Mesenchymal stem cell (in vitro differentiated cells and primary cell): ENCODE measurements at regions not wholly inside any gene's neighbourhood (a gene's known extent, or its start where the extent isn't known, plus 50 kb on each side); places are given as distances from the start of the nearest gene placed in this dataset.

Experiments used
- DNase-seq: peaks from one replicate; pipeline ENCODE4 v3.0.0-alpha.2; 2013
- H2AFZ ChIP-seq: one replicate; pipeline ENCODE4 v1.6.1; 2013; ENCODE audit warnings: low read depth, mild to moderate bottlenecking, control low read depth, inconsistent platforms, low read length, moderate library complexity
- H2AK5ac ChIP-seq: 2 replicates; pipeline ENCODE4 v1.6.1; 2013; ENCODE audit warnings: low read length, moderate library complexity, mild to moderate bottlenecking, inconsistent platforms; ENCODE audit not compliant: severe bottlenecking
- H2BK120ac ChIP-seq: one replicate; pipeline ENCODE4 v1.6.1; 2013; ENCODE audit warnings: low read depth, mild to moderate bottlenecking, inconsistent platforms, low read length, moderate library complexity
- H2BK12ac ChIP-seq, 2 experiments: one replicate each; pipeline ENCODE4 v1.6.1; 2013; ENCODE audit warnings: inconsistent platforms in 2 of 2, low read length in 2 of 2, mild to moderate bottlenecking in 2 of 2, moderate library complexity in 2 of 2, control low read depth in 1 of 2
- H2BK15ac ChIP-seq: one replicate; pipeline ENCODE4 v1.6.1; 2013; ENCODE audit warnings: mild to moderate bottlenecking, low read depth, inconsistent platforms; ENCODE audit not compliant: poor library complexity, severe bottlenecking
- H2BK5ac ChIP-seq: 2 replicates; pipeline ENCODE4 v1.6.1; 2013; ENCODE audit warnings: low read depth, mild to moderate bottlenecking, low read length, control low read depth, inconsistent platforms; ENCODE audit not compliant: poor library complexity, severe bottlenecking
- H3K14ac ChIP-seq, 2 experiments: one replicate each; pipeline ENCODE4 v1.6.1; 2013; ENCODE audit warnings: inconsistent platforms in 2 of 2, low read length in 2 of 2, control low read depth in 1 of 2, mild to moderate bottlenecking in 1 of 2, moderate library complexity in 1 of 2
- H3K18ac ChIP-seq, 2 experiments: one replicate each; pipeline ENCODE4 v1.6.1; 2013; ENCODE audit warnings: inconsistent platforms in 2 of 2, low read length in 2 of 2, control low read depth in 1 of 2, low read depth in 1 of 2, mild to moderate bottlenecking in 1 of 2
- H3K23ac ChIP-seq, 2 experiments: one replicate each; pipeline ENCODE4 v1.6.1; 2013; ENCODE audit warnings: inconsistent platforms in 2 of 2, low read length in 2 of 2, mild to moderate bottlenecking in 2 of 2, moderate library complexity in 2 of 2, control low read depth in 1 of 2
- H3K27ac ChIP-seq: 2 replicates; pipeline ENCODE4 v1.5.1; 2013; ENCODE audit warnings: mild to moderate bottlenecking, moderate library complexity, low read length, control low read depth, inconsistent platforms; ENCODE audit not compliant: poor library complexity, severe bottlenecking
- H3K27me3 ChIP-seq, 2 experiments: 2 replicates each; pipeline versions ENCODE4 v1.6.1 to v1.7.0; 2013; ENCODE audit warnings: low read length in 2 of 2, mild to moderate bottlenecking in 2 of 2, moderate library complexity in 2 of 2, control low read depth in 1 of 2, inconsistent platforms in 1 of 2; ENCODE audit not compliant: control insufficient read depth in 1 of 2, insufficient read depth in 1 of 2
- H3K36me3 ChIP-seq, 2 experiments: 2 replicates each; pipeline versions ENCODE4 v1.6.1 to v1.7.0; 2013; ENCODE audit warnings: low read length in 2 of 2, control low read depth in 1 of 2, inconsistent platforms in 1 of 2, low read depth in 1 of 2, mild to moderate bottlenecking in 1 of 2; ENCODE audit not compliant: insufficient read depth in 2 of 2, control insufficient read depth in 1 of 2
- H3K4ac ChIP-seq, 2 experiments: one replicate each; pipeline ENCODE4 v1.6.1; 2013; ENCODE audit warnings: inconsistent platforms in 2 of 2, low read length in 2 of 2, mild to moderate bottlenecking in 2 of 2, moderate library complexity in 2 of 2, control low read depth in 1 of 2, low read depth in 1 of 2
- H3K4me1 ChIP-seq: 2 replicates; pipeline ENCODE4 v1.6.1; 2013; ENCODE audit warnings: low read depth, low read length, control low read depth; ENCODE audit not compliant: control insufficient read depth, insufficient read depth
- H3K4me2 ChIP-seq: 2 replicates; pipeline ENCODE4 v1.6.1; 2013; ENCODE audit warnings: low read length, mild to moderate bottlenecking, inconsistent platforms; ENCODE audit not compliant: poor library complexity, severe bottlenecking
- H3K4me3 ChIP-seq, 2 experiments: 2 replicates each; pipeline versions ENCODE4 v1.5.1 to v1.7.0; 2013; ENCODE audit warnings: low read length in 2 of 2, mild to moderate bottlenecking in 2 of 2, control low read depth in 1 of 2, low read depth in 1 of 2; ENCODE audit not compliant: insufficient read depth in 1 of 2
- H3K79me1 ChIP-seq: replicated peaks from 2 replicates; pipeline ENCODE4 v1.6.1; 2013; ENCODE audit warnings: mild to moderate bottlenecking, control low read depth, low read length, inconsistent platforms; ENCODE audit not compliant: poor library complexity, severe bottlenecking
- H3K9ac ChIP-seq: 2 replicates; pipeline ENCODE4 v1.7.0; 2013; ENCODE audit warnings: mild to moderate bottlenecking, low read length, moderate library complexity
- H3K9me3 ChIP-seq: 2 replicates; pipeline ENCODE4 v1.7.0; 2013; ENCODE audit warnings: mild to moderate bottlenecking, low read length; ENCODE audit not compliant: control insufficient read depth
- H4K8ac ChIP-seq: one replicate; pipeline ENCODE4 v1.6.1; 2013; ENCODE audit warnings: inconsistent platforms, mild to moderate bottlenecking, low read length, moderate library complexity
- H4K91ac ChIP-seq: one replicate; pipeline ENCODE4 v1.6.1; 2013; ENCODE audit warnings: mild to moderate bottlenecking, low read length, inconsistent platforms
- WGBS: methylation state at CpG from one replicate; pipeline ENCODE4 v1.1.7; 2013; ENCODE audit warnings: mixed read lengths; 5-methylcytosine and 5-hydroxymethylcytosine counted together

- Histone ChIP-seq H3K4me2 (no peak overlapping the region), H2BK12ac (no peak overlapping the region)
These were observed 165.0 kb downstream of the ZNF674 start for GRCh38 chrX:46380148-46380752.

GRCh38 chrX:46376246-46376885 lies 168.9 kb downstream of the ZNF674 start:
- 16% methylated on average over 3 of the region's 4 CpGs for WGBS
- H2AK5ac ChIP-seq, result no peak overlapping the region
- H3K23ac ChIP-seq, result no peak overlapping the region
- no peak overlapping the region for H2BK12ac ChIP-seq
- no peak overlapping the region for H3K14ac ChIP-seq
- H3K9ac ChIP-seq, result peak overlapping the region; percentile 52
- no peak overlapping the region for H2BK120ac ChIP-seq
- peaks cover 2% of the 10 kb centered on the region for H3K4me1 ChIP-seq
- no peak overlapping the region for H3K4me2 ChIP-seq
- H3K79me1 ChIP-seq, result no peaks in the 10 kb centered on the region
- DNase-seq, result peak; percentile 61
- H3K9me3 ChIP-seq, result no peaks in the 10 kb centered on the region
- peaks cover 0 to 31% of the 10 kb centered on the region in 2 experiments for H3K27me3 ChIP-seq
- H3K4me3 ChIP-seq, result no peak overlapping the region
- H3K27ac ChIP-seq, result peak overlapping the region; percentile 45
- H3K18ac ChIP-seq, result no peak overlapping the region
- H2BK15ac ChIP-seq, result no peak overlapping the region
- H2BK5ac ChIP-seq, result no peak overlapping the region
- H4K91ac ChIP-seq, result no peak overlapping the region
- H3K36me3 ChIP-seq, result no peaks in the 10 kb centered on the region
- no peak overlapping the region for H3K4ac ChIP-seq
- H2AFZ ChIP-seq, result no peak overlapping the region
- H4K8ac ChIP-seq, result no peak overlapping the region

More at GRCh38 chrX:46380148-46380752, 165.0 kb downstream of the ZNF674 start:
- no peak overlapping the region for H3K9ac ChIP-seq
- H3K27me3 ChIP-seq, result peaks cover 0 to 20% of the 10 kb centered on the region in 2 experiments
- no peak overlapping the region for H3K4ac ChIP-seq
- H2BK5ac ChIP-seq, result no peak overlapping the region
- H3K23ac ChIP-seq, result no peak overlapping the region
- H3K36me3 ChIP-seq, result no peaks in the 10 kb centered on the region
- H2AFZ ChIP-seq, result no peak overlapping the region
- no peak overlapping the region for H2AK5ac ChIP-seq
- no peak overlapping the region for H2BK15ac ChIP-seq
- WGBS, result 61% methylated on average over 3 of the region's 3 CpGs
- no peak overlapping the region for H4K91ac ChIP-seq
- H3K18ac ChIP-seq, result no peak overlapping the region
- H3K79me1 ChIP-seq, result no peaks in the 10 kb centered on the region
- H2BK120ac ChIP-seq, result no peak overlapping the region
- H3K4me1 ChIP-seq, result peaks cover 2% of the 10 kb centered on the region
- H3K4me3 ChIP-seq, result no peak overlapping the region
- no peak overlapping the region for H3K27ac ChIP-seq
- no peaks in the 10 kb centered on the region for H3K9me3 ChIP-seq
- DNase-seq, result no peak
- no peak overlapping the region for H3K14ac ChIP-seq
- no peak overlapping the region for H4K8ac ChIP-seq

GRCh38 chrX:46375831-46376230 lies 169.4 kb downstream of the ZNF674 start:
- no peak overlapping the region for H3K4me2 ChIP-seq
- H4K8ac ChIP-seq, result no peak overlapping the region
- peaks cover 2% of the 10 kb centered on the region for H3K4me1 ChIP-seq
- no peak overlapping the region for H3K4me3 ChIP-seq
- WGBS, result 96% methylated on average over 2 of the region's 3 CpGs
- H3K18ac ChIP-seq, result no peak overlapping the region
- H4K91ac ChIP-seq, result no peak overlapping the region
- no peak overlapping the region for H2BK5ac ChIP-seq
- no peak overlapping the region for H3K23ac ChIP-seq
- H3K36me3 ChIP-seq, result no peaks in the 10 kb centered on the region
- no peaks in the 10 kb centered on the region for H3K9me3 ChIP-seq
- no peak overlapping the region for H3K14ac ChIP-seq
- H3K27me3 ChIP-seq, result peaks cover 0 to 29% of the 10 kb centered on the region in 2 experiments
- DNase-seq, result no peak
- H2BK15ac ChIP-seq, result no peak overlapping the region
- no peak overlapping the region for H2AK5ac ChIP-seq
- no peak overlapping the region for H3K27ac ChIP-seq
- H2AFZ ChIP-seq, result no peak overlapping the region
- H3K9ac ChIP-seq, result peak overlapping the region; percentile 52
- no peak overlapping the region for H2BK120ac ChIP-seq
- no peak overlapping the region for H2BK12ac ChIP-seq
- H3K4ac ChIP-seq, result no peak overlapping the region
- no peaks in the 10 kb centered on the region for H3K79me1 ChIP-seq

DNA sequence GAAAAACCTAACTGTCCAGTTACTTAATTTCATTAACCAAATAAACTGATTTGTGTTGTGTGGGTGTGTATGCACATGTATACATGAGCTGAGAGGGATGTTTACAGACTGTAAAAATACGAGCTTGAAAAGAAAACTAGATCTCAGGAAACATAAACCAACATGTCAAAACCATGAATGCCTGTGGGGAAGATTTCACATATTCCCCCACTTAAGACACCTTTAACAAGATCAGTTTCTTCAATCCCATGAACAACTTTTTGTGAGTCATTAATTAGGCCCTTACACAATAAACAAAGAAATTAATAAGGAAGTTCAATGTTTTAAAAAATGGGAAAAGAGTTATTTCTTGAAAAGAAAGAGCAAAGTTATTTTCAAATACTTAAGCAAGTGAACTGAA lies 170.8 kb downstream of the ZNF674 start:
- Histone ChIP-seq H2BK12ac (no peak overlapping the region), H4K8ac (no peak overlapping the region), H2BK120ac (no peak overlapping the region), H3K4ac (no peak overlapping the region), H4K91ac (no peak overlapping the region), H3K9ac (no peak overlapping the region), H3K18ac (no peak overlapping the region), H3K4me1 (peaks cover 2% of the 10 kb centered on the region), H3K36me3 (no peaks in the 10 kb centered on the region), H2AK5ac (no peak overlapping the region), H2BK5ac (no peak overlapping the region), H3K4me2 (no peak overlapping the region), H3K27me3 (peaks cover 0 to 28% of the 10 kb centered on the region in 2 experiments), H3K27ac (no peak overlapping the region), H2BK15ac (no peak overlapping the region), H3K9me3 (no peaks in the 10 kb centered on the region), H2AFZ (no peak overlapping the region), H3K79me1 (no peaks in the 10 kb centered on the region), H3K14ac (no peak overlapping the region), H3K23ac (no peak overlapping the region), H3K4me3 (no peak overlapping the region)
- peak; percentile 2 for DNase-seq
- WGBS, result no CpG with 5 or more reads among the region's 1 CpG
